ENCODE measurements at regions not wholly inside any gene's neighbourhood (a gene's known extent, or its start where the extent isn't known, plus 50 kb on each side); places are given as distances from the start of the nearest gene placed in this dataset.

GRCh38 chr7:24069751-24070150, 214.2 kb upstream of the NPY start:
- no peaks in the 10 kb centered on the region for H3K27me3 ChIP-seq
- H3K27ac ChIP-seq = no peak overlapping the region
- in situ Hi-C loops (cut with MboI; ENCODE audit: low pct_ligation_motif_present in 1 of 4, low pct_unique_long_range_greater_than_20kb in 1 of 4, low sequenced_read_pairs in 3 of 4) = no loop called here
- DNase-seq = no peak
- H3K9me3 ChIP-seq = no peaks in the 10 kb centered on the region
- H3K36me3 ChIP-seq = no peaks in the 10 kb centered on the region
- intact Hi-C loops (cut with DNase I; ENCODE audit: low total_unique reads) = no loop called here
- no peak overlapping the region for H3K4me3 ChIP-seq
- H3K4me1 ChIP-seq = peaks cover 0 to 5% (median under 1%) of the 10 kb centered on the region in 4 donors
- WGBS, 2 donors (ENCODE audit: low coverage in 1 of 2) = 89 to 93% methylated on average over 3 of the region's 3 CpGs
- TF ChIP-seq POLR2A (IDR thresholded peaks at IDR 0.05) = no peak

GRCh38 chr7:24073651-24074420, 210.2 kb upstream of the NPY start:
- DNase-seq = no peak
- no peaks in the 10 kb centered on the region for H3K27me3 ChIP-seq
- H3K9me3 ChIP-seq = no peaks in the 10 kb centered on the region
- peak overlapping the region in 3 of 4 donors; percentile 60 to 84 (median 84) for H3K27ac ChIP-seq
- 62 to 65% methylated on average over 5 to 9 of the region's 9 CpGs for WGBS, 2 donors (ENCODE audit: low coverage in 1 of 2)
- no peak overlapping the region for H3K4me3 ChIP-seq
- H3K4me1 ChIP-seq = peaks cover 0 to 9% (median 4%) of the 10 kb centered on the region in 4 donors
- H3K36me3 ChIP-seq = no peaks in the 10 kb centered on the region
- in situ Hi-C loops (cut with MboI; ENCODE audit: low pct_ligation_motif_present in 1 of 4, low pct_unique_long_range_greater_than_20kb in 1 of 4, low sequenced_read_pairs in 3 of 4) = no loop called here
- intact Hi-C loops (cut with DNase I; ENCODE audit: low total_unique reads) = no loop called here
- TF ChIP-seq POLR2AphosphoS5 (IDR thresholded peaks at IDR 0.05) (no peak), POLR2A (IDR thresholded peaks at IDR 0.05) (no peak), EP300 (IDR thresholded peaks at IDR 0.05; ENCODE audit: low read depth) (no peak)
- TF ChIP-seq, protein P1, sequence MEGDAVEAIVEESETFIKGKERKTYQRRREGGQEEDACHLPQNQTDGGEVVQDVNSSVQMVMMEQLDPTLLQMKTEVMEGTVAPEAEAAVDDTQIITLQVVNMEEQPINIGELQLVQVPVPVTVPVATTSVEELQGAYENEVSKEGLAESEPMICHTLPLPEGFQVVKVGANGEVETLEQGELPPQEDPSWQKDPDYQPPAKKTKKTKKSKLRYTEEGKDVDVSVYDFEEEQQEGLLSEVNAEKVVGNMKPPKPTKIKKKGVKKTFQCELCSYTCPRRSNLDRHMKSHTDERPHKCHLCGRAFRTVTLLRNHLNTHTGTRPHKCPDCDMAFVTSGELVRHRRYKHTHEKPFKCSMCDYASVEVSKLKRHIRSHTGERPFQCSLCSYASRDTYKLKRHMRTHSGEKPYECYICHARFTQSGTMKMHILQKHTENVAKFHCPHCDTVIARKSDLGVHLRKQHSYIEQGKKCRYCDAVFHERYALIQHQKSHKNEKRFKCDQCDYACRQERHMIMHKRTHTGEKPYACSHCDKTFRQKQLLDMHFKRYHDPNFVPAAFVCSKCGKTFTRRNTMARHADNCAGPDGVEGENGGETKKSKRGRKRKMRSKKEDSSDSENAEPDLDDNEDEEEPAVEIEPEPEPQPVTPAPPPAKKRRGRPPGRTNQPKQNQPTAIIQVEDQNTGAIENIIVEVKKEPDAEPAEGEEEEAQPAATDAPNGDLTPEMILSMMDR (IDR thresholded peaks at IDR 0.05) = no peak

DNA sequence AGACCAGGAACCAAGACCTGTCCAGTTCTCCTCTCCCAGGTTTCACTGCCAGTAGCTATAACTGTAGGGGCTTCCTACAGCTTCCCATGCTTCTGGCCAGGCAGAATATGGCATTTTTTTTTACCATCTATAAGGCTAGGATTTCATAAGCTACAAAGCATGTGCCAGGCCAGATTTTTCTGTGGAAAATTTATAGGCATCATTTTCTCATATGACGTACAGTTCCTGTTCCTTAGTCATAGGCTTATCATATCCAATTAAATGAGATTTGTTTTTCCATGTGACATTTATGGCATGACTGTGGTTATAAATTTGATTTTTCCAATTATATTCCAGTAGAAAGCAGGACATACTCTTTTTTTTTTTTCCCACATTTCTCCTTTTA, 208.6 kb upstream of the NPY start:
- WGBS, 2 donors (ENCODE audit: low coverage in 1 of 2) = 23 to 41% methylated on average over 1 of the region's 1 CpG
- Histone ChIP-seq H3K4me1 (peaks cover 0 to 9% (median 4%) of the 10 kb centered on the region in 4 donors), H3K27ac (peak overlapping the region; percentile 60 to 84 (median 78)), H3K27me3 (no peaks in the 10 kb centered on the region), H3K9me3 (no peaks in the 10 kb centered on the region), H3K36me3 (no peaks in the 10 kb centered on the region), H3K4me3 (no peak overlapping the region)
- DNase-seq = no peak
- in situ Hi-C loops (cut with MboI; ENCODE audit: low pct_ligation_motif_present in 1 of 4, low pct_unique_long_range_greater_than_20kb in 1 of 4, low sequenced_read_pairs in 3 of 4) = no loop called here
- TF ChIP-seq, protein P1 (IDR thresholded peaks at IDR 0.05) = no peak
- TF ChIP-seq EP300 (IDR thresholded peaks at IDR 0.05; ENCODE audit: low read depth) (no peak), POLR2A (IDR thresholded peaks at IDR 0.05) (no peak), POLR2AphosphoS5 (IDR thresholded peaks at IDR 0.05) (no peak)
- intact Hi-C loops (cut with DNase I; ENCODE audit: low total_unique reads) = no loop called here

DNA sequence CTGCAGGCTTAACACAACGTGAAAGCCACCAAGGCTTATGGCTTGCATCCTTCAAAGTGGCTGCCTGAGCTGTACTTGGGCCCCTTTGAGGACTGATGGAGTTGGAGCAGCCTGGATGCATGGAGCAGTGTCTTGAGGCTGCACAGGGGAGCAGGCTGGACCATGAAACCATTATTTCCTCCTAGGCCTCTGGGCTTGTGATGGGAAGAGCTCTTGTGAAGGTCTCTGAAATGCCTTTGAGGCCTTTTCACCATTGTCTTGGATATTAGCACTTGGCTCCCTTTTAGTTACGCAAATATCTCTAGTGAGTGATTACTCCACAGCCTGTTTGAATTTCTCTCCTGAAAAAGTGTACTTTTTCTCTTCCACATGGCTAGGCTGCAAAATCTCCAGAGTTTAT, 201.2 kb upstream of the NPY start:
- WGBS, 2 donors (ENCODE audit: low coverage in 1 of 2) = 72% methylated on average over 2 of the region's 2 CpGs; no CpG with 5 or more reads in 1 of the 2 donors
- H3K4me1 ChIP-seq = no peaks in the 10 kb centered on the region
- H3K27ac ChIP-seq = no peak overlapping the region
- no peaks in the 10 kb centered on the region for H3K27me3 ChIP-seq
- no peak overlapping the region for H3K4me3 ChIP-seq
- intact Hi-C loops (cut with DNase I; ENCODE audit: low total_unique reads) (no loop called here), in situ Hi-C loops (cut with MboI; ENCODE audit: low pct_ligation_motif_present in 1 of 4, low pct_unique_long_range_greater_than_20kb in 1 of 4, low sequenced_read_pairs in 3 of 4) (no loop called here)
- peaks cover 0 to 7% of the 10 kb centered on the region in 2 donors for H3K9me3 ChIP-seq
- no peak for DNase-seq
- TF ChIP-seq POLR2A (IDR thresholded peaks at IDR 0.05) (no peak), EP300 (IDR thresholded peaks at IDR 0.05; ENCODE audit: low read depth) (no peak), POLR2AphosphoS5 (IDR thresholded peaks at IDR 0.05) (no peak)
- TF ChIP-seq, protein P1 (IDR thresholded peaks at IDR 0.05) = no peak
- H3K36me3 ChIP-seq = no peaks in the 10 kb centered on the region

DNA sequence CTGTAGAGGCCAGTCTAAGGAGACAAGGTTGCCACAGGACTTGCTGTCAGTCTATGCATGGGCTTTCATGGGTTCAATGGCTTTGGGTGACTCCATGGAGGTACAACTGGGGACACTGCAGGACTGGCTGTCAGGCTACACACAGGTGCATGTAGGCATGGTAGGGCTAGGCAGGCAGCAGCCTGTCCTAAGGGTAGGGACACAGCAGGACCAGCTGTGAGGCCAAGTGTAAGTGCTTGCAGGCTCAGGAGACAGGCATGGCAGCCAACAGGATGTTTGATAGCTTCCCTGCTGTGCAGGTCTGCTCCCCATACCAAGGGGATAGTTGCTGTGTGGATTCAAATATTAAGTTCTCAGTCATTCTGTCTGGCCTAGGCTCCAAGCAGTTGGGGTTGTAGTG, 181.0 kb upstream of the NPY start:
- intact Hi-C loops (cut with DNase I; ENCODE audit: low total_unique reads) = no loop called here
- Histone ChIP-seq H3K27ac (no peak overlapping the region), H3K4me3 (no peak overlapping the region), H3K4me1 (no peaks in the 10 kb centered on the region), H3K27me3 (no peaks in the 10 kb centered on the region), H3K9me3 (no peaks in the 10 kb centered on the region), H3K36me3 (no peaks in the 10 kb centered on the region)
- TF ChIP-seq EP300 (IDR thresholded peaks at IDR 0.05; ENCODE audit: low read depth) (no peak), POLR2A (IDR thresholded peaks at IDR 0.05) (no peak)
- in situ Hi-C loops (cut with MboI; ENCODE audit: low pct_ligation_motif_present in 1 of 4, low pct_unique_long_range_greater_than_20kb in 1 of 4, low sequenced_read_pairs in 3 of 4) = no loop called here
- DNase-seq = no peak

Measured in transverse colon (tissue), 4 donors.